ENCODE measurements at regions not wholly inside any gene's neighbourhood (a gene's known extent, or its start where the extent isn't known, plus 50 kb on each side); places are given as distances from the start of the nearest gene placed in this dataset.

DNA sequence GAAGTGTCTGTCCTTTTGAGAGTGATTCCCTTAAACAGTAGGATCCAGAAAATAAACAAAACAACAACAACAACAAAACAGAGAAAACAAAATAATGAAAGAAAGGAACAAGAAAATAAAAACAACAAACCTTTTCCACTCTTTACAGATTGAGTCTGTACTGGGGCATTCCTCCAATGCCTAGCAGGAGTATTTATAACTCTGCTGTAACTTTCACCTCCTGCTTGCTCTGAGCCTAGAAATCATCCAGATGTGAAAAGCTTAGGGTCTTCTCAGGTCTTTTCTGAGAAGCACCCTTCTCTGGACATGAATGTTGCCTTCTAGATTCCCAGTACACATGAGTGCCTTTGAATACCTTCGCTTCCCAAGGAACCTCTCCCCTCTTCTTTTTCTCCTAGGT, 1239.4 kb downstream of the CNTNAP5 start:
- 75% methylated on average over 1 of the region's 1 CpG for WGBS (ENCODE audit: insufficient coverage)
- Mint-ChIP-seq H3K27ac (no peak overlapping the region), H3K4me1 (no peaks in the 10 kb centered on the region), H3K9me3 (ENCODE audit: insufficient read depth) (peaks cover 2% of the 10 kb centered on the region), H3K27me3 (no peaks in the 10 kb centered on the region), H3K4me3 (no peak overlapping the region)
- Histone ChIP-seq H3K9me3 (ENCODE audit: control extremely low read depth in 1 of 3, control insufficient read depth in 2 of 3, insufficient read depth in 1 of 3, low read length in 2 of 3) (peaks cover 0 to 2% (median 0%) of the 10 kb centered on the region in 3 donors), H3K27me3 (replicated peaks in 1 of 4; ENCODE audit: control extremely low read depth in 1 of 4, control insufficient read depth in 3 of 4, insufficient read depth in 4 of 4, low read length in 3 of 4) (no peaks in the 10 kb centered on the region), H3K27ac (ENCODE audit: low read length in 2 of 2) (no peak overlapping the region), H3K4me3 (ENCODE audit: control extremely low read depth in 1 of 5, extremely low read depth in 1 of 5, insufficient read depth in 1 of 5, low read depth in 2 of 5, low read length in 4 of 5) (no peak overlapping the region), H3K4me2 (replicated peaks; ENCODE audit: low read depth, low read length, poor library complexity, severe bottlenecking) (no peak overlapping the region), H3K36me3 (replicated peaks in 1 of 2; ENCODE audit: control extremely low read depth in 1 of 2, control insufficient read depth in 1 of 2, extremely low read depth in 1 of 2, insufficient read depth in 2 of 2, low read length in 1 of 2) (no peaks in the 10 kb centered on the region), H3K79me2 (ENCODE audit: control insufficient read depth, insufficient read depth, low read length) (no peaks in the 10 kb centered on the region), H4K20me1 (ENCODE audit: control insufficient read depth, insufficient read depth, low read length, poor library complexity, severe bottlenecking) (no peaks in the 10 kb centered on the region), H3K9ac (ENCODE audit: low read length) (no peak overlapping the region), H3K4me1 (ENCODE audit: control insufficient read depth in 2 of 2, insufficient read depth in 2 of 2, low read length in 2 of 2) (no peaks in the 10 kb centered on the region), H2AFZ (ENCODE audit: insufficient read depth, low read depth, low read length, poor library complexity, severe bottlenecking) (no peak overlapping the region)
- ATAC-seq (ENCODE audit: low read depth) (no peak), DNase-seq (no peak)
- ChIA-PET POLR2A (no interaction called here), CTCF (no interaction called here)
- intact Hi-C loops (cut with micrococcal nuclease), result no loop called here
- TF ChIP-seq, protein P1, sequence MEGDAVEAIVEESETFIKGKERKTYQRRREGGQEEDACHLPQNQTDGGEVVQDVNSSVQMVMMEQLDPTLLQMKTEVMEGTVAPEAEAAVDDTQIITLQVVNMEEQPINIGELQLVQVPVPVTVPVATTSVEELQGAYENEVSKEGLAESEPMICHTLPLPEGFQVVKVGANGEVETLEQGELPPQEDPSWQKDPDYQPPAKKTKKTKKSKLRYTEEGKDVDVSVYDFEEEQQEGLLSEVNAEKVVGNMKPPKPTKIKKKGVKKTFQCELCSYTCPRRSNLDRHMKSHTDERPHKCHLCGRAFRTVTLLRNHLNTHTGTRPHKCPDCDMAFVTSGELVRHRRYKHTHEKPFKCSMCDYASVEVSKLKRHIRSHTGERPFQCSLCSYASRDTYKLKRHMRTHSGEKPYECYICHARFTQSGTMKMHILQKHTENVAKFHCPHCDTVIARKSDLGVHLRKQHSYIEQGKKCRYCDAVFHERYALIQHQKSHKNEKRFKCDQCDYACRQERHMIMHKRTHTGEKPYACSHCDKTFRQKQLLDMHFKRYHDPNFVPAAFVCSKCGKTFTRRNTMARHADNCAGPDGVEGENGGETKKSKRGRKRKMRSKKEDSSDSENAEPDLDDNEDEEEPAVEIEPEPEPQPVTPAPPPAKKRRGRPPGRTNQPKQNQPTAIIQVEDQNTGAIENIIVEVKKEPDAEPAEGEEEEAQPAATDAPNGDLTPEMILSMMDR (IDR thresholded peaks at IDR 0.05), result no peak
- no peak for TF ChIP-seq EZH2 (IDR thresholded peaks at IDR 0.05; ENCODE audit: borderline replicate concordance, insufficient read depth, low read depth, low read length, poor library complexity, severe bottlenecking)

DNA sequence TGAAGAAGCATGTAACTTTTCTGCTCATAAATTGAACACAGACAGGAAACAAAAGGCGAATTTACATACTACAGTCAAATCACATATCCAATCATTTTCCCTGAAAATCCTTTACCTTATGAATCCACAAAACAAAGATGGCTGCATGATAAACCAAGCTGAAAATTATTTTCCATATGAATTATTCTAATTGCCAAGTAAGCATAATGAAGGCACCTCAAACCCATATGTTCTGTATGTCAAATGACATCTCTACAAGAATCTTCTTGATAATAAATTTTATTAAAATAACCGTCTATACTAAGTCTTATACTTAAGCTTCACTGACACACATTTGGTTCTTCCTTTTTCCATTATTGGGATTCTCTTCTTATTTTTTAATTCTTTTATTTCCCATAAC, 1242.6 kb downstream of the CNTNAP5 start:
- H3K9me3 Mint-ChIP-seq (ENCODE audit: insufficient read depth), result peaks cover 2% of the 10 kb centered on the region
- no peak overlapping the region for H3K27ac Mint-ChIP-seq

More for the DNA sequence above, 1242.6 kb downstream of the CNTNAP5 start:
- Histone ChIP-seq H3K27ac (ENCODE audit: low read length in 2 of 2) (no peak overlapping the region), H3K4me3 (ENCODE audit: control extremely low read depth in 1 of 5, extremely low read depth in 1 of 5, insufficient read depth in 1 of 5, low read depth in 2 of 5, low read length in 4 of 5) (no peak overlapping the region), H3K79me2 (ENCODE audit: control insufficient read depth, insufficient read depth, low read length) (no peaks in the 10 kb centered on the region), H3K9me3 (ENCODE audit: control extremely low read depth in 1 of 3, control insufficient read depth in 2 of 3, insufficient read depth in 1 of 3, low read length in 2 of 3) (no peaks in the 10 kb centered on the region), H3K9ac (ENCODE audit: low read length) (no peak overlapping the region), H3K4me1 (ENCODE audit: control insufficient read depth in 2 of 2, insufficient read depth in 2 of 2, low read length in 2 of 2) (no peaks in the 10 kb centered on the region), H3K27me3 (replicated peaks in 1 of 4; ENCODE audit: control extremely low read depth in 1 of 4, control insufficient read depth in 3 of 4, insufficient read depth in 4 of 4, low read length in 3 of 4) (no peaks in the 10 kb centered on the region), H2AFZ (ENCODE audit: insufficient read depth, low read depth, low read length, poor library complexity, severe bottlenecking) (no peak overlapping the region), H4K20me1 (ENCODE audit: control insufficient read depth, insufficient read depth, low read length, poor library complexity, severe bottlenecking) (no peaks in the 10 kb centered on the region), H3K36me3 (replicated peaks in 1 of 2; ENCODE audit: control extremely low read depth in 1 of 2, control insufficient read depth in 1 of 2, extremely low read depth in 1 of 2, insufficient read depth in 2 of 2, low read length in 1 of 2) (no peaks in the 10 kb centered on the region), H3K4me2 (replicated peaks; ENCODE audit: low read depth, low read length, poor library complexity, severe bottlenecking) (no peak overlapping the region)
- Mint-ChIP-seq H3K27me3 (no peaks in the 10 kb centered on the region), H3K4me3 (no peak overlapping the region), H3K4me1 (no peaks in the 10 kb centered on the region)
- TF ChIP-seq EZH2 (IDR thresholded peaks at IDR 0.05; ENCODE audit: borderline replicate concordance, insufficient read depth, low read depth, low read length, poor library complexity, severe bottlenecking), result no peak
- TF ChIP-seq, protein P1 (IDR thresholded peaks at IDR 0.05), result no peak
- POLR2A ChIA-PET, result no interaction called here
- ATAC-seq (ENCODE audit: low read depth) (no peak), DNase-seq (no peak)
- intact Hi-C loops (cut with micrococcal nuclease), result no loop called here
- CTCF ChIA-PET, result no interaction called here
- WGBS (ENCODE audit: insufficient coverage), result 80% methylated on average over 1 of the region's 2 CpGs
